HG03095 (cell line): ENCODE measurements at regions not wholly inside any gene's neighbourhood (a gene's known extent, or its start where the extent isn't known, plus 50 kb on each side); places are given as distances from the start of the nearest gene placed in this dataset.

Experiments used
- ATAC-seq: cut with Tn5 transposase; IDR thresholded peaks from one replicate; pipeline ENCODE4 v1.9.1; 2021; ENCODE audit warnings: moderate library complexity; ENCODE audit not compliant: unreplicated experiment

GRCh38 chr9:89806371-89807100 is 201.7 kb downstream of the GADD45G start:
- ATAC-seq = no peak

GRCh38 chr9:89807101-89807395 is 202.2 kb downstream of the GADD45G start:
- ATAC-seq = no peak

- ATAC-seq = no peak
These were observed 202.9 kb downstream of the GADD45G start for GRCh38 chr9:89807682-89808075.

GRCh38 chr9:89808076-89808755 is 203.4 kb downstream of the GADD45G start:
- ATAC-seq = no peak

- ATAC-seq = no peak
These were observed 204.0 kb downstream of the GADD45G start for GRCh38 chr9:89808756-89809181.

- no peak for ATAC-seq
These were observed 205.6 kb downstream of the GADD45G start for GRCh38 chr9:89810431-89810830.

- no peak for ATAC-seq
These were observed 206.5 kb downstream of the GADD45G start for GRCh38 chr9:89811356-89811755.

GRCh38 chr9:89811886-89812450 is 207.2 kb downstream of the GADD45G start:
- no peak for ATAC-seq

- no peak for ATAC-seq
These were observed 207.9 kb downstream of the GADD45G start for GRCh38 chr9:89812556-89813181.

GRCh38 chr9:89813482-89813881 is 208.7 kb downstream of the GADD45G start:
- ATAC-seq = no peak

GRCh38 chr9:89814340-89815040 is 209.7 kb downstream of the GADD45G start:
- ATAC-seq = no peak

- peak; percentile 29 for ATAC-seq
These were observed 210.5 kb downstream of the GADD45G start for GRCh38 chr9:89815061-89815902.

GRCh38 chr9:89815903-89816573 is 211.2 kb downstream of the GADD45G start:
- peak; percentile 92 for ATAC-seq

GRCh38 chr9:89817151-89817950 is 212.5 kb downstream of the GADD45G start:
- no peak for ATAC-seq

GRCh38 chr9:89820337-89820736 is 215.5 kb downstream of the GADD45G start:
- no peak for ATAC-seq

GRCh38 chr9:89821081-89821480 is 216.3 kb downstream of the GADD45G start:
- no peak for ATAC-seq

GRCh38 chr9:89822996-89823395 is 218.2 kb downstream of the GADD45G start:
- no peak for ATAC-seq

GRCh38 chr9:89825669-89826068 is 220.9 kb downstream of the GADD45G start:
- no peak for ATAC-seq

- no peak for ATAC-seq
These were observed 221.4 kb downstream of the GADD45G start for GRCh38 chr9:89826186-89826585.
